HUES48 (cell line): ENCODE measurements at regions not wholly inside any gene's neighbourhood (a gene's known extent, or its start where the extent isn't known, plus 50 kb on each side); places are given as distances from the start of the nearest gene placed in this dataset.

Experiments used
- H3K27ac ChIP-seq: one replicate; pipeline ENCODE4 v1.7.0; 2013; ENCODE audit warnings: low read depth, low read length, inconsistent platforms
- H3K27me3 ChIP-seq: 2 replicates; pipeline ENCODE4 v1.6.1; 2013; ENCODE audit warnings: mild to moderate bottlenecking, low read length; ENCODE audit not compliant: control insufficient read depth, insufficient read depth
- H3K36me3 ChIP-seq: 2 replicates; pipeline ENCODE4 v1.6.1; 2013; ENCODE audit warnings: low read length; ENCODE audit not compliant: control insufficient read depth, insufficient read depth
- H3K4me1 ChIP-seq: 2 replicates; pipeline ENCODE4 v1.6.1; 2013; ENCODE audit warnings: mild to moderate bottlenecking, low read length; ENCODE audit not compliant: control insufficient read depth, insufficient read depth
- H3K4me3 ChIP-seq: 2 replicates; pipeline ENCODE4 v1.5.1; 2013; ENCODE audit warnings: mild to moderate bottlenecking, low read depth, low read length
- H3K9ac ChIP-seq: 2 replicates; pipeline ENCODE4 v1.6.1; 2013; ENCODE audit warnings: mild to moderate bottlenecking, low read depth, low read length, moderate library complexity
- H3K9me3 ChIP-seq: 2 replicates; pipeline ENCODE4 v1.6.1; 2013; ENCODE audit warnings: low read length; ENCODE audit not compliant: control insufficient read depth, insufficient read depth

GRCh38 chr1:242735323-242735722 is 210.8 kb upstream of the PLD5 start:
- Histone ChIP-seq H3K27me3 (no peaks in the 10 kb centered on the region), H3K36me3 (no peaks in the 10 kb centered on the region), H3K4me3 (no peak overlapping the region), H3K9ac (no peak overlapping the region), H3K4me1 (no peaks in the 10 kb centered on the region), H3K9me3 (no peaks in the 10 kb centered on the region), H3K27ac (no peak overlapping the region)

- Histone ChIP-seq H3K36me3 (no peaks in the 10 kb centered on the region), H3K27ac (no peak overlapping the region), H3K4me3 (no peak overlapping the region), H3K9ac (no peak overlapping the region), H3K9me3 (no peaks in the 10 kb centered on the region), H3K27me3 (no peaks in the 10 kb centered on the region), H3K4me1 (no peaks in the 10 kb centered on the region)
These were observed 206.9 kb upstream of the PLD5 start for GRCh38 chr1:242731446-242731845.

- Histone ChIP-seq H3K27ac (no peak overlapping the region), H3K9ac (no peak overlapping the region), H3K4me3 (no peak overlapping the region), H3K9me3 (no peaks in the 10 kb centered on the region), H3K27me3 (no peaks in the 10 kb centered on the region), H3K36me3 (no peaks in the 10 kb centered on the region), H3K4me1 (no peaks in the 10 kb centered on the region)
These were observed 204.2 kb upstream of the PLD5 start for GRCh38 chr1:242728696-242729095.

DNA sequence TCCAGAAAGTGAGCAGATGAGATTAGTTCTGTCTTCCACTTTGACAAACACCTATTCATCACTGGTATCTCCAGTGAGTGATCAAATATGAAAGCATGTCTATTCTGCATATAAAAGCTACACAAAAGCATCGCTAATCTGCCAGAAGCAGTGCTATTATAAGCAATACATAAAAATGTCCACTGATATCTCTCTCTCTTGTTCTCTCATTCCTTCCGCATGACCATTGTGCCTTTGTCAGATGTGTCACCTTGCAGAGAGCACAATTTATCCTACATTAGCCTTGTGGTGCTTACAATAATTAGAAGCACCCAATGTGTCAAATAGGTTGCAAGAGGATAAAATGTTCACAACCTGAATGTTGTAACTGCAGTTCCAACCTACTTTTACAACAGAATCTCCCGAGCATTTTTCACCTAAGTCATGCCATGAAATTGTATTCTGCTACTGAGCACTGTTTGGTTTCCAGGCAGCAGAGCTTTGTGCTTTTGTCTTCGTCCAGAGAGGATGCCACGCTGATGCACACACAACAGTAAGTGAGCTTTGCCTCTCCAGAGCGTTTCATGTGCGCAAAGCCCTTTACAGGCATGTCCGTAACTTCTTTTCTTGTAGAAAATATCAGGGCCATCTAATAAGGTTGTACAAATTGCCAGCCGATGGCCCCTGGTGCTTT is 198.7 kb upstream of the PLD5 start:
- Histone ChIP-seq H3K9ac (no peak overlapping the region), H3K27ac (no peak overlapping the region), H3K4me3 (no peak overlapping the region), H3K9me3 (no peaks in the 10 kb centered on the region), H3K27me3 (no peaks in the 10 kb centered on the region), H3K36me3 (no peaks in the 10 kb centered on the region), H3K4me1 (no peaks in the 10 kb centered on the region)

- no peaks in the 10 kb centered on the region for H3K36me3 ChIP-seq
- H3K9ac ChIP-seq, result no peak overlapping the region
- H3K27ac ChIP-seq, result no peak overlapping the region
- no peaks in the 10 kb centered on the region for H3K9me3 ChIP-seq
- no peak overlapping the region for H3K4me3 ChIP-seq
- H3K4me1 ChIP-seq, result no peaks in the 10 kb centered on the region
- H3K27me3 ChIP-seq, result no peaks in the 10 kb centered on the region
These were observed 194.5 kb upstream of the PLD5 start for GRCh38 chr1:242718967-242719366.

- H3K9me3 ChIP-seq, result no peaks in the 10 kb centered on the region
- no peak overlapping the region for H3K9ac ChIP-seq
- no peaks in the 10 kb centered on the region for H3K36me3 ChIP-seq
- H3K27ac ChIP-seq, result no peak overlapping the region
- H3K4me3 ChIP-seq, result no peak overlapping the region
- peaks cover 22% of the 10 kb centered on the region for H3K27me3 ChIP-seq
- peaks cover 8% of the 10 kb centered on the region for H3K4me1 ChIP-seq
These were observed 187.8 kb upstream of the PLD5 start for GRCh38 chr1:242712248-242712647.

DNA sequence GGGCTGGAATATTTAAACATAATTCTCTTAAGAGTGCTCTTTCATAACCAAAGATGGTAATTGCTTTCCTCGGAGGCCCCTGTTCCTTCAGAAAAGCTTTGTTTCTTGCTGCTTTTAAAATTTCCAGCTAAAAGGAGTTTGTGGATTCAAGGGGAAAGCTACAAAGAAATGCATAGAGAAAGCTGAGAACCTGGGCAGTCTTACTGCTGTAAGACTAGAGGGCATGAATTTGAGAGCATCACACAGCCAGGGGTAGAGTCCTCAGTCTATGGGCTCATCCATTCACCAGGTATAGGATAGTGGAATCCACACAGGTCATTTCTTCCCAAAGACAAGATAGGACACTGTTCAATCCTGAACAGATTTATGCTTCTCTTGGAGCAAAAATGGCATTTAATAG is 186.3 kb upstream of the PLD5 start:
- Histone ChIP-seq H3K9ac (no peak overlapping the region), H3K4me3 (no peak overlapping the region), H3K27ac (peak overlapping the region; percentile 11), H3K27me3 (peaks cover 22% of the 10 kb centered on the region), H3K36me3 (no peaks in the 10 kb centered on the region), H3K4me1 (peaks cover 8% of the 10 kb centered on the region), H3K9me3 (no peaks in the 10 kb centered on the region)

GRCh38 chr1:242710286-242710685 is 185.8 kb upstream of the PLD5 start:
- H3K9me3 ChIP-seq, result no peaks in the 10 kb centered on the region
- no peak overlapping the region for H3K9ac ChIP-seq
- H3K4me1 ChIP-seq, result peaks cover 8% of the 10 kb centered on the region
- H3K4me3 ChIP-seq, result no peak overlapping the region
- peaks cover 22% of the 10 kb centered on the region for H3K27me3 ChIP-seq
- H3K36me3 ChIP-seq, result no peaks in the 10 kb centered on the region
- H3K27ac ChIP-seq, result peak overlapping the region; percentile 11

- no peak overlapping the region for H3K9ac ChIP-seq
- H3K36me3 ChIP-seq, result no peaks in the 10 kb centered on the region
- no peaks in the 10 kb centered on the region for H3K9me3 ChIP-seq
- H3K27ac ChIP-seq, result no peak overlapping the region
- no peaks in the 10 kb centered on the region for H3K4me1 ChIP-seq
- no peak overlapping the region for H3K4me3 ChIP-seq
- H3K27me3 ChIP-seq, result no peaks in the 10 kb centered on the region
These were observed 179.0 kb upstream of the PLD5 start for GRCh38 chr1:242703467-242703866.

DNA sequence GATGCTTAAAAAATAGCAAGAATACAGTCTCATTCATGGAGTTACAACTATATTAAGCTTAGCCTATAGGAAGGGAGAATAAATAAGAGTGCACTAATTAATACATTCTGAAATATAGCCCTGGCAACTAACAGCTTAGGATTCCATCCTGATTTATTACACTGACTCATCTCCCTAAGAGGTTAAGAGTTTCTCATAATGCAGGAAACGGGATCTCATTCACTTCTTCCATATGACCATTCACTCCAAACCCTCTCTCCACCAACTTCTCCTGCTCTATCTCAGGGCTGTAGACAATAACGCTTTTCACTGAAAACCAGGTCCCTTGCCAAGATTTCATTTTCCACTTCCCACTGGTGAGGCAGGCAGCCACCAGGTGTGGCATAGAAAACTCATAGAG is 168.5 kb upstream of the PLD5 start:
- H3K9me3 ChIP-seq, result no peaks in the 10 kb centered on the region; the same call in 1 of the 2 replicates
- no peaks in the 10 kb centered on the region for H3K27me3 ChIP-seq
- no peak overlapping the region for H3K9ac ChIP-seq
- no peaks in the 10 kb centered on the region for H3K4me1 ChIP-seq
- H3K4me3 ChIP-seq, result no peak overlapping the region
- H3K36me3 ChIP-seq, result no peaks in the 10 kb centered on the region
- no peak overlapping the region for H3K27ac ChIP-seq

DNA sequence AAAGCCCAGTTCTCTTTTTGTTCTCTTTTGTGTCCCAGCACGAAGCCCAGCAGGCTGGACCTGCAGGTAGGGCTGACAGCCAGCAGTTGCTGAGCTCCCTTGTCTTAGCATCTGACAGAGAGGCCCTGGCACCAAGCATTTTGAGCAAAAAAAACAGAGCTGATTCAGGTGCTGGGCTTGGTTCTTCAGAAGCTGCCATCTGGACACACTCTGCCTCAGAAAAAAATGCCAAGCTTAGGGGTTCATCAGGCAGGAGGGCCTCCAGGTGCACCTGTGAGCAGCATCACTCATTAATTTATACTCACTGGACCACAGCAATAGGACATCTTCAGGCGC is 167.1 kb upstream of the PLD5 start:
- Histone ChIP-seq H3K9ac (no peak overlapping the region), H3K4me3 (no peak overlapping the region), H3K27ac (no peak overlapping the region), H3K9me3 (no peaks in the 10 kb centered on the region; the same call in 1 of the 2 replicates), H3K27me3 (no peaks in the 10 kb centered on the region), H3K36me3 (no peaks in the 10 kb centered on the region), H3K4me1 (no peaks in the 10 kb centered on the region)
